HepG2 (cell line): ENCODE measurements at regions not wholly inside any gene's neighbourhood (a gene's known extent, or its start where the extent isn't known, plus 50 kb on each side); places are given as distances from the start of the nearest gene placed in this dataset.

Source experiments
- ATAC-seq: fragments of 200-7000 bp; cut with Tn5 transposase; 3 replicates; pipeline ENCODE4 v1.9.1; 2020; ENCODE audit warnings: mild to moderate bottlenecking, moderate library complexity
- BruUV-seq: library from RNA; stranded (reverse); fragments of 400-500 nt; replicated peaks from 2 replicates; lab custom pipeline; 2021; lab: Mats Ljungman, UMichigan
- CTCF ChIA-PET: fragments of 300-600 bp; formaldehyde crosslinking; extraction: SDS; loops from one replicate; lab custom pipeline; 2021; ENCODE audit warnings: low total read pairs, inconsistent platforms, low intra/inter-chr PET ratio; lab: Yijun Ruan, JAX
- POLR2A ChIA-PET: fragments of 350-600 bp; sonication (Branson Sonifier 250); formaldehyde crosslinking; loops from one replicate; lab custom pipeline; 2020; ENCODE audit warnings: antibody characterized with exemption, inconsistent platforms; lab: Yijun Ruan, JAX
- DNase-seq: peaks from one replicate; pipeline ENCODE4 v3.0.0-alpha.2; 2015; ENCODE audit warnings: low spot score
- FAIRE-seq: peaks from 3 replicates; lab custom pipeline; 2011; peaks lifted over from hg19 to GRCh38; lab: Jason Lieb, UNC
- H2AFZ ChIP-seq: one replicate; pipeline ENCODE4 v1.6.1; 2011; ENCODE audit warnings: low read length, inconsistent platforms
- H3K27ac ChIP-seq: fragments of 300-600 bp; 3 replicates; pipeline ENCODE4 v1.8.0; 2011; ENCODE audit warnings: mixed run types, mild to moderate bottlenecking, mixed read lengths, low read length, inconsistent platforms; ENCODE audit not compliant: insufficient read depth; ENCODE audit errors: extremely low read length
- H3K27me3 ChIP-seq, 2 experiments: fragments of 200-600 bp in 1 of 2; 2 replicates in 1 of 2; 3 replicates in 1 of 2; pipeline versions ENCODE4 v1.6.0 to v1.8.0; 2011; ENCODE audit warnings: low read length in 2 of 2, mild to moderate bottlenecking in 2 of 2, moderate library complexity in 2 of 2, inconsistent platforms in 1 of 2; ENCODE audit not compliant: insufficient read depth in 2 of 2, control insufficient read depth in 1 of 2
- H3K36me3 ChIP-seq, 2 experiments: fragments of 200-600 bp in 1 of 2; replicated peaks in 1 of 2; 2 replicates in 1 of 2; 3 replicates in 1 of 2; pipeline versions ENCODE4 v1.5.1 to v1.8.0; 2011; ENCODE audit warnings: low read length in 2 of 2, inconsistent platforms in 1 of 2; ENCODE audit not compliant: insufficient read depth in 2 of 2, control insufficient read depth in 1 of 2
- H3K4me1 ChIP-seq: 2 replicates; pipeline ENCODE4 v1.5.1; 2012; ENCODE audit warnings: low read length, inconsistent platforms; ENCODE audit not compliant: insufficient read depth
- H3K4me2 ChIP-seq: 2 replicates; pipeline ENCODE4 v1.6.0; 2011; ENCODE audit warnings: low read depth, low read length, inconsistent platforms
- H3K4me3 ChIP-seq, 3 experiments: fragments of 200-600 bp in 1 of 3; sonication (generic), shearing (Covaris generic) in 1 of 3; replicated peaks in 1 of 3; 2 replicates each; pipeline ENCODE4 v1.5.1; 2011 to 2016; ENCODE audit warnings: low read length in 3 of 3, inconsistent platforms in 2 of 3, low read depth in 2 of 3, mild to moderate bottlenecking in 2 of 3, control low read depth in 1 of 3, mixed read lengths in 1 of 3; ENCODE audit not compliant: insufficient read depth in 1 of 3
- H3K79me2 ChIP-seq: one replicate; pipeline ENCODE4 v1.6.1; 2011; ENCODE audit warnings: low read length, inconsistent platforms; ENCODE audit not compliant: insufficient read depth
- H3K9ac ChIP-seq: 2 replicates; pipeline ENCODE4 v1.6.0; 2011; ENCODE audit warnings: mild to moderate bottlenecking, low read depth, low read length, inconsistent platforms; ENCODE audit not compliant: insufficient read depth
- H3K9me3 ChIP-seq: 2 replicates; pipeline ENCODE4 v1.5.1; 2012; ENCODE audit warnings: mild to moderate bottlenecking, low read length
- H4K20me1 ChIP-seq: 2 replicates; pipeline ENCODE4 v1.6.0; 2011; ENCODE audit warnings: inconsistent platforms, mild to moderate bottlenecking, low read length, moderate library complexity; ENCODE audit not compliant: insufficient read depth
- FOXK2 ChIP-seq: fragments of 450-650 bp; IDR thresholded peaks from 2 replicates; pipeline ENCODE4 v1.6.1; 2016
- MAFF ChIP-seq: IDR thresholded peaks from 2 replicates; pipeline ENCODE4 v1.6.1; 2011; ENCODE audit warnings: low read depth, low read length, improper control_type of control experiment
- MAFK ChIP-seq, 2 experiments: IDR thresholded peaks in 1 of 2; conservative IDR thresholded peaks in 1 of 2; 2 replicates each; pipeline ENCODE4 v1.6.1; 2011; ENCODE audit warnings: improper control_type of control experiment in 2 of 2, low read length in 2 of 2
- MXD4 ChIP-seq: IDR thresholded peaks from 2 replicates; pipeline ENCODE4 v1.6.1; 2016; ENCODE audit warnings: mild to moderate bottlenecking, missing biosample characterization, missing genetic modification reagents
- ZNF432 ChIP-seq: sonication (generic); formaldehyde crosslinking; IDR thresholded peaks from 2 replicates; pipeline ENCODE4 v1.5.0; 2020; ENCODE audit warnings: missing genetic modification reagents, mild to moderate bottlenecking, borderline replicate concordance
- WGBS: methylation state at CpG from one replicate; pipeline ENCODE4 v1.1.6; 2017; ENCODE audit warnings: low lambda C conversion rate; 5-methylcytosine and 5-hydroxymethylcytosine counted together
- in situ Hi-C: cut with HindIII; loops from 2 replicates; pipeline ENCODE4 v1.10.0; 2017; ENCODE audit warnings: low pct_unique_long_range_greater_than_20kb; ENCODE audit not compliant: extremely low pct_ligation_motif_present
- intact Hi-C: fragments of 100-400 bp; cut with micrococcal nuclease; formaldehyde crosslinking; loops from one replicate; pipeline ENCODE4 v1.10.0; 2022; ENCODE audit not compliant: unreplicated experiment

DNA sequence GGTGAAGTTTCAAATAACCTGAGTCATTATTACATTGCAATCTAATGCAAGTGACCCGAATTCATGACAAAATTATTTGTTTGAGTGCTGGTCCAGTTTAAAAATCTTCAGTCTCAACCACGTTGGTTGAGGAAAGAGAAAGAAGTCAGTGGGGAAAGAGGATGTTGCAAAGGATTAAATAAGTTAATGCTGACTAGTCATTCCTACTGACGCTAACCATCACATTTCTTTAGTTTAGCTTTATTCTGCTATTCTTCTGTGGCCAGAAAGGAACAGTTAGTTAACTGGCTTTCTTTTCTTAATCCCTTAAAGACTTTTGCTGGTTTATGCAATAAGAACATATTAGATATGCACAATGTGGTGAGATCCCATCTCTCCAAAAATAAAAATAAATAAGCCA, 143.8 kb upstream of the FAM83B start:
- TF ChIP-seq MXD4 (CRISPR knock-in tag), result no peak
- TF ChIP-seq FOXK2, result no peak
- TF ChIP-seq MAFF, result peak; percentile 80
- TF ChIP-seq MAFK (conservative IDR thresholded peaks at IDR 0.05 in 1 of 2, IDR thresholded peaks at IDR 0.05 in 1 of 2; ENCODE audit: low read length in 2 of 2), result peak; percentile 68 to 84
- WGBS, result 9% methylated on average over 3 of the region's 3 CpGs
- Histone ChIP-seq H3K27me3 (no peaks in the 10 kb centered on the region), H3K27ac (no peak overlapping the region), H3K9me3 (no peaks in the 10 kb centered on the region), H4K20me1 (no peaks in the 10 kb centered on the region), H3K4me2 (no peak overlapping the region), H3K36me3 (no peaks in the 10 kb centered on the region), H2AFZ (no peak overlapping the region), H3K9ac (no peak overlapping the region), H3K79me2 (no peaks in the 10 kb centered on the region), H3K4me3 (no peak overlapping the region), H3K4me1 (no peaks in the 10 kb centered on the region)
- no peak for ATAC-seq
- BruUV-seq, result no TSS peak
- intact Hi-C loops, result no loop called here
- DNase-seq, result no peak
- POLR2A ChIA-PET, result no interaction called here
- CTCF ChIA-PET, result no interaction called here
- FAIRE-seq, result no peak
- in situ Hi-C loops, result loop anchor here (25.0 kb wide), 2 partner anchors 535 to 715 kb away; no protein-coding TSS in a partner anchor

DNA sequence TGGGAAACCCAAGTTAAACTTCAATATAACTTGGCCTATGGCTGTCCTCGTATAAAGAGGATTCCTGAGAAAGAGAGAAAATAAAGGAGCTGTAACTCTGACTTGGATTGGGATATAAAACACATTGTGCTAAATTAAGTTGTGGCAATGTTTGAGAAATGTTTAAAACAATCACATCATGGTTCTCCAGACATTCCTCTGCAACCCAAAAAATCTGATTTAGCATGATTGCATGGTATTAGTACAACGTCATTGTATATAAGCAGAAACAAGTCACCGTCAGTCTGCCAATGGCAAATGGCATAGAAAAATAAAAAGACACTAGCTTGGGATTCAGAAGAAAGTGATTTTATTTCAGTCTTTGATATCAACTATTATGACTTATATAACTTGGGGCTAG, 140.2 kb upstream of the FAM83B start:
- Histone ChIP-seq H3K9me3 (no peaks in the 10 kb centered on the region), H3K79me2 (no peaks in the 10 kb centered on the region), H3K27me3 (no peaks in the 10 kb centered on the region), H2AFZ (no peak overlapping the region), H3K4me2 (no peak overlapping the region), H3K4me1 (no peaks in the 10 kb centered on the region), H4K20me1 (no peaks in the 10 kb centered on the region), H3K4me3 (no peak overlapping the region), H3K27ac (no peak overlapping the region), H3K36me3 (no peaks in the 10 kb centered on the region), H3K9ac (no peak overlapping the region)
- ATAC-seq (no peak), DNase-seq (no peak), FAIRE-seq (no peak)
- WGBS, result 10% methylated on average over 3 of the region's 3 CpGs
- BruUV-seq, result no TSS peak
- ChIA-PET POLR2A (no interaction called here), CTCF (no interaction called here)
- intact Hi-C loops, result no loop called here
- in situ Hi-C loops, result loop anchor here (25.0 kb wide), 2 partner anchors 531 to 719 kb away; no protein-coding TSS in a partner anchor
- TF ChIP-seq ZNF432, result no peak
